Hepatocyte (in vitro differentiated cells): ENCODE measurements at regions not wholly inside any gene's neighbourhood (a gene's known extent, or its start where the extent isn't known, plus 50 kb on each side); places are given as distances from the start of the nearest gene placed in this dataset.

Experiments used
- DNase-seq: peaks from one replicate; pipeline ENCODE4 v3.0.0-alpha.2; 2016; ENCODE audit warnings: low spot score
- H2AFZ ChIP-seq: fragments of 200-600 bp; sonication (generic); 2 replicates; pipeline ENCODE4 v1.6.0; 2016; ENCODE audit warnings: antibody characterized with exemption, mild to moderate bottlenecking
- H3K27ac ChIP-seq: fragments of 200-600 bp; sonication (generic); 2 replicates; pipeline ENCODE4 v1.5.1; 2016; ENCODE audit warnings: mild to moderate bottlenecking
- H3K27me3 ChIP-seq: fragments of 200-600 bp; sonication (generic); 2 replicates; pipeline ENCODE4 v1.6.1; 2016
- H3K36me3 ChIP-seq: fragments of 200-600 bp; sonication (generic); replicated peaks from 2 replicates; pipeline ENCODE4 v1.5.1; 2016; ENCODE audit warnings: low read depth; ENCODE audit not compliant: insufficient read depth
- H3K4me1 ChIP-seq: fragments of 200-600 bp; sonication (generic); 2 replicates; pipeline ENCODE4 v1.5.1; 2016; ENCODE audit warnings: mild to moderate bottlenecking, moderate library complexity; ENCODE audit not compliant: insufficient read depth
- H3K4me2 ChIP-seq: fragments of 200-600 bp; sonication (generic); 2 replicates; pipeline ENCODE4 v1.6.0; 2016
- H3K4me3 ChIP-seq: fragments of 200-600 bp; sonication (generic); 2 replicates; pipeline ENCODE4 v1.5.1; 2016; ENCODE audit warnings: mild to moderate bottlenecking
- H3K79me2 ChIP-seq: fragments of 200-600 bp; sonication (generic); 2 replicates; pipeline ENCODE4 v1.6.0; 2017; ENCODE audit warnings: mild to moderate bottlenecking
- H3K9me2 ChIP-seq: fragments of 200-600 bp; sonication (generic); replicated peaks from 2 replicates; pipeline ENCODE4 v1.6.0; 2017; ENCODE audit warnings: mild to moderate bottlenecking; ENCODE audit not compliant: insufficient read depth
- H3K9me3 ChIP-seq: fragments of 200-600 bp; sonication (generic); 2 replicates; pipeline ENCODE4 v1.5.1; 2016; ENCODE audit warnings: low read depth, mild to moderate bottlenecking
- H4K20me1 ChIP-seq: fragments of 200-600 bp; sonication (generic); 2 replicates; pipeline ENCODE4 v1.6.0; 2016; ENCODE audit warnings: mild to moderate bottlenecking; ENCODE audit not compliant: insufficient read depth, poor library complexity, severe bottlenecking
- CTCF ChIP-seq: fragments of 200-600 bp; sonication (generic); IDR thresholded peaks from 2 replicates; pipeline ENCODE4 v1.5.1; 2016; ENCODE audit warnings: antibody characterized with exemption, mild to moderate bottlenecking; ENCODE audit not compliant: poor library complexity
- EZH2 ChIP-seq: fragments of 200-600 bp; sonication (generic); IDR thresholded peaks from 2 replicates; pipeline ENCODE4 v1.6.1; 2016; ENCODE audit warnings: antibody characterized with exemption, mild to moderate bottlenecking, borderline replicate concordance
- EZH2phosphoT487 ChIP-seq: fragments of 200-600 bp; sonication (generic); IDR thresholded peaks from one replicate; pipeline ENCODE4 v1.6.1; 2018; ENCODE audit warnings: antibody characterized with exemption, mild to moderate bottlenecking, low read depth, moderate library complexity; ENCODE audit not compliant: unreplicated experiment, severe bottlenecking
- WGBS: methylation state at CpG from one replicate; pipeline ENCODE4 v1.1.6; 2016; ENCODE audit warnings: low lambda C conversion rate; ENCODE audit errors: missing lambda C conversion rate; 5-methylcytosine and 5-hydroxymethylcytosine counted together

GRCh38 chr9:7979611-7980010, 180.0 kb upstream of the DMAC1 start:
- Histone ChIP-seq H3K36me3 (no peaks in the 10 kb centered on the region), H3K79me2 (no peaks in the 10 kb centered on the region), H3K27me3 (no peaks in the 10 kb centered on the region), H3K4me2 (no peak overlapping the region), H3K27ac (no peak overlapping the region), H4K20me1 (no peaks in the 10 kb centered on the region), H3K9me2 (no peaks in the 10 kb centered on the region), H3K4me3 (no peak overlapping the region), H3K9me3 (no peaks in the 10 kb centered on the region), H3K4me1 (no peaks in the 10 kb centered on the region), H2AFZ (no peak overlapping the region)
- TF ChIP-seq CTCF = no peak
- TF ChIP-seq EZH2phosphoT487 = no peak
- TF ChIP-seq EZH2 = no peak
- 41% methylated on average over 5 of the region's 5 CpGs for WGBS
- no peak for DNase-seq

GRCh38 chr9:7977586-7977985, 178.0 kb upstream of the DMAC1 start:
- Histone ChIP-seq H3K9me3 (no peaks in the 10 kb centered on the region), H3K27ac (no peak overlapping the region), H3K4me1 (no peaks in the 10 kb centered on the region), H3K4me2 (no peak overlapping the region), H2AFZ (no peak overlapping the region), H3K36me3 (no peaks in the 10 kb centered on the region), H4K20me1 (no peaks in the 10 kb centered on the region), H3K9me2 (no peaks in the 10 kb centered on the region), H3K79me2 (no peaks in the 10 kb centered on the region), H3K4me3 (no peak overlapping the region), H3K27me3 (no peaks in the 10 kb centered on the region)
- WGBS = 62% methylated on average over 5 of the region's 5 CpGs
- no peak for DNase-seq
- TF ChIP-seq EZH2 (no peak), EZH2phosphoT487 (no peak), CTCF (no peak)

GRCh38 chr9:7976856-7977255, 177.3 kb upstream of the DMAC1 start:
- no peak overlapping the region for H3K4me3 ChIP-seq
- no peak overlapping the region for H3K27ac ChIP-seq
- 97% methylated on average over 2 of the region's 2 CpGs for WGBS
- no peak overlapping the region for H3K4me2 ChIP-seq
- H3K9me2 ChIP-seq = no peaks in the 10 kb centered on the region
- H3K27me3 ChIP-seq = no peaks in the 10 kb centered on the region
- H4K20me1 ChIP-seq = no peaks in the 10 kb centered on the region
- TF ChIP-seq EZH2phosphoT487 = no peak
- no peak for TF ChIP-seq EZH2
- TF ChIP-seq CTCF = no peak
- H2AFZ ChIP-seq = no peak overlapping the region
- no peaks in the 10 kb centered on the region for H3K36me3 ChIP-seq
- DNase-seq = no peak
- H3K79me2 ChIP-seq = no peaks in the 10 kb centered on the region
- no peaks in the 10 kb centered on the region for H3K9me3 ChIP-seq
- no peaks in the 10 kb centered on the region for H3K4me1 ChIP-seq

GRCh38 chr9:7976167-7976755, 176.7 kb upstream of the DMAC1 start:
- H3K27me3 ChIP-seq = no peaks in the 10 kb centered on the region
- no peaks in the 10 kb centered on the region for H3K79me2 ChIP-seq
- WGBS = 57% methylated on average over 4 of the region's 4 CpGs
- H3K9me2 ChIP-seq = no peaks in the 10 kb centered on the region
- H4K20me1 ChIP-seq = no peaks in the 10 kb centered on the region
- H3K9me3 ChIP-seq = no peaks in the 10 kb centered on the region
- H2AFZ ChIP-seq = no peak overlapping the region
- H3K27ac ChIP-seq = no peak overlapping the region
- no peak overlapping the region for H3K4me2 ChIP-seq
- H3K4me3 ChIP-seq = no peak overlapping the region
- no peaks in the 10 kb centered on the region for H3K4me1 ChIP-seq
- no peaks in the 10 kb centered on the region for H3K36me3 ChIP-seq
- no peak for DNase-seq
- TF ChIP-seq EZH2phosphoT487 (no peak), EZH2 (no peak), CTCF (no peak)
